Stomach (tissue), 4 donors: ENCODE measurements at regions not wholly inside any gene's neighbourhood (a gene's known extent, or its start where the extent isn't known, plus 50 kb on each side); places are given as distances from the start of the nearest gene placed in this dataset.

Experiments used
- CTCF ChIP-seq, 7 experiments: fragments of 450-650 bp in 4 of 7; fragments of 200-600 bp in 3 of 7; sonication (generic) in 3 of 7; IDR thresholded peaks; one replicate each; pipeline ENCODE4 v1.5.1; 2016 to 2019; ENCODE audit warnings: antibody characterized with exemption in 7 of 7, control low read depth in 2 of 7, mild to moderate bottlenecking in 1 of 7
- EP300 ChIP-seq: sonication (generic); formaldehyde crosslinking; IDR thresholded peaks from one replicate; pipeline ENCODE4 v1.6.1; 2017; ENCODE audit warnings: antibody characterized with exemption
- POLR2A ChIP-seq, 4 donors: fragments of 450-650 bp; IDR thresholded peaks; one replicate each; pipeline ENCODE4 v1.6.1; 2016; ENCODE audit warnings: antibody characterized with exemption in 4 of 4, control low read depth in 2 of 4, mild to moderate bottlenecking in 1 of 4, moderate library complexity in 1 of 4
- POLR2AphosphoS5 ChIP-seq, 3 donors: sonication (generic); formaldehyde crosslinking; IDR thresholded peaks; one replicate each; pipeline ENCODE4 v1.6.1; 2016; ENCODE audit warnings: antibody characterized with exemption in 3 of 3

GRCh38 chr1:234920843-234921140 lies 207.8 kb downstream of the TOMM20 start:
- TF ChIP-seq POLR2A (IDR thresholded peaks at IDR 0.05) (no peak), POLR2AphosphoS5 (IDR thresholded peaks at IDR 0.05) (no peak), EP300 (no peak), CTCF (IDR thresholded peaks at IDR 0.05) (no peak)
